ENCODE measurements at regions not wholly inside any gene's neighbourhood (a gene's known extent, or its start where the extent isn't known, plus 50 kb on each side); places are given as distances from the start of the nearest gene placed in this dataset.
A peak's percentile ranks its signal among the peaks of the same experiment; 100 is the strongest.

GRCh38 chr2:156065912-156066311 lies 266.6 kb downstream of the NR4A2 start:
- no peaks in the 10 kb centered on the region for H3K27me3 ChIP-seq (ENCODE audit: control insufficient read depth, insufficient read depth, low read length, poor library complexity, severe bottlenecking)
- no peak overlapping the region for H3K27ac Mint-ChIP-seq
- H3K36me3 ChIP-seq (ENCODE audit: control insufficient read depth, insufficient read depth, low read length) = no peaks in the 10 kb centered on the region
- no peak for DNase-seq
- no peaks in the 10 kb centered on the region for H3K9me3 Mint-ChIP-seq
- no peaks in the 10 kb centered on the region for H3K27me3 Mint-ChIP-seq (ENCODE audit: insufficient read depth)
- WGBS, 2 experiments (ENCODE audit: insufficient coverage in 1 of 2, insufficient read length in 1 of 2) = 82 to 90% methylated on average over 2 to 4 of the region's 4 CpGs
- peak; percentile 66 for TF ChIP-seq CTCF (conservative IDR thresholded peaks at IDR 0.05)
- H3K4me3 Mint-ChIP-seq = no peak overlapping the region
- no peaks in the 10 kb centered on the region for H3K4me1 Mint-ChIP-seq
- no peak overlapping the region for H3K9ac ChIP-seq (ENCODE audit: extremely low read depth, low read length, poor library complexity, severe bottlenecking)
- no peak overlapping the region for H3K4me3 ChIP-seq (ENCODE audit: low read length)
- H3K27ac ChIP-seq (ENCODE audit: low read depth, low read length) = no peak overlapping the region
- H3K36me3 Mint-ChIP-seq (ENCODE audit: low read depth) = no peaks in the 10 kb centered on the region
- H3K4me1 ChIP-seq (ENCODE audit: control insufficient read depth, insufficient read depth, low read length) = no peaks in the 10 kb centered on the region
- H3K9me3 ChIP-seq (ENCODE audit: control insufficient read depth, low read length) = no peaks in the 10 kb centered on the region

GRCh38 chr2:156064540-156064939 lies 268.0 kb downstream of the NR4A2 start:
- Mint-ChIP-seq H3K36me3 (ENCODE audit: low read depth) (no peaks in the 10 kb centered on the region), H3K4me1 (no peaks in the 10 kb centered on the region), H3K4me3 (no peak overlapping the region), H3K27me3 (ENCODE audit: insufficient read depth) (no peaks in the 10 kb centered on the region), H3K9me3 (no peaks in the 10 kb centered on the region), H3K27ac (no peak overlapping the region)
- no peak overlapping the region for H3K27ac ChIP-seq (ENCODE audit: low read depth, low read length)
- 86% methylated on average over 1 of the region's 1 CpG; no CpG with 5 or more reads in 1 of the 2 experiments for WGBS, 2 experiments (ENCODE audit: insufficient coverage in 1 of 2, insufficient read length in 1 of 2)
- no peaks in the 10 kb centered on the region for H3K9me3 ChIP-seq (ENCODE audit: control insufficient read depth, low read length)
- no peak overlapping the region for H3K4me3 ChIP-seq (ENCODE audit: low read length)
- no peaks in the 10 kb centered on the region for H3K36me3 ChIP-seq (ENCODE audit: control insufficient read depth, insufficient read depth, low read length)
- H3K9ac ChIP-seq (ENCODE audit: extremely low read depth, low read length, poor library complexity, severe bottlenecking) = no peak overlapping the region
- no peak for TF ChIP-seq CTCF (conservative IDR thresholded peaks at IDR 0.05)
- no peaks in the 10 kb centered on the region for H3K27me3 ChIP-seq (ENCODE audit: control insufficient read depth, insufficient read depth, low read length, poor library complexity, severe bottlenecking)
- DNase-seq = no peak
- H3K4me1 ChIP-seq (ENCODE audit: control insufficient read depth, insufficient read depth, low read length) = no peaks in the 10 kb centered on the region

- TF ChIP-seq CTCF (conservative IDR thresholded peaks at IDR 0.05) = no peak
- 88% methylated on average over 1 of the region's 1 CpG; no CpG with 5 or more reads in 1 of the 2 experiments for whole genome bisulfite sequencing, 2 experiments (ENCODE audit: insufficient coverage in 1 of 2, insufficient read length in 1 of 2)
- no peaks in the 10 kb centered on the region for H3K4me1 ChIP-seq (ENCODE audit: control insufficient read depth, insufficient read depth, low read length)
- Mint-ChIP-seq H3K27me3 (ENCODE audit: insufficient read depth) (no peaks in the 10 kb centered on the region), H3K4me3 (no peak overlapping the region), H3K4me1 (peaks cover 7% of the 10 kb centered on the region), H3K36me3 (ENCODE audit: low read depth) (no peaks in the 10 kb centered on the region), H3K9me3 (no peaks in the 10 kb centered on the region), H3K27ac (no peak overlapping the region)
- DNase-seq = no peak
- no peak overlapping the region for H3K9ac ChIP-seq (ENCODE audit: extremely low read depth, low read length, poor library complexity, severe bottlenecking)
- no peaks in the 10 kb centered on the region for H3K27me3 ChIP-seq (ENCODE audit: control insufficient read depth, insufficient read depth, low read length, poor library complexity, severe bottlenecking)
- no peaks in the 10 kb centered on the region for H3K36me3 ChIP-seq (ENCODE audit: control insufficient read depth, insufficient read depth, low read length)
- no peak overlapping the region for H3K4me3 ChIP-seq (ENCODE audit: low read length)
- H3K27ac ChIP-seq (ENCODE audit: low read depth, low read length) = no peak overlapping the region
- H3K9me3 ChIP-seq (ENCODE audit: control insufficient read depth, low read length) = no peaks in the 10 kb centered on the region
These were observed 274.9 kb downstream of the NR4A2 start for GRCh38 chr2:156057647-156058046.

Measured in endodermal cell (in vitro differentiated cells).